Mucosa of rectum (tissue), 2 donors: ENCODE measurements at regions not wholly inside any gene's neighbourhood (a gene's known extent, or its start where the extent isn't known, plus 50 kb on each side); places are given as distances from the start of the nearest gene placed in this dataset.

Source experiments
- H3K27ac ChIP-seq, 2 donors: one replicate each; pipeline ENCODE4 v1.7.0; 2013; ENCODE audit warnings: inconsistent platforms in 2 of 2, low read depth in 2 of 2, low read length in 2 of 2
- H3K27me3 ChIP-seq, 2 donors: one replicate each; pipeline ENCODE4 v1.7.0; 2013; ENCODE audit warnings: low read length in 2 of 2; ENCODE audit not compliant: control insufficient read depth in 2 of 2, insufficient read depth in 2 of 2
- H3K36me3 ChIP-seq, 2 donors: one replicate each; pipeline ENCODE4 v1.7.0; 2013; ENCODE audit warnings: low read length in 2 of 2; ENCODE audit not compliant: control insufficient read depth in 2 of 2, insufficient read depth in 2 of 2
- H3K4me1 ChIP-seq, 2 donors: one replicate each; pipeline ENCODE4 v1.7.0; 2013; ENCODE audit warnings: low read length in 2 of 2, mild to moderate bottlenecking in 1 of 2; ENCODE audit not compliant: control insufficient read depth in 2 of 2, insufficient read depth in 2 of 2
- H3K4me3 ChIP-seq, 2 donors: one replicate each; pipeline ENCODE4 v1.7.0; 2013; ENCODE audit warnings: low read length in 2 of 2
- H3K9ac ChIP-seq, 2 donors: one replicate each; pipeline ENCODE4 v1.7.0; 2013; ENCODE audit warnings: low read length in 2 of 2, low read depth in 1 of 2, mild to moderate bottlenecking in 1 of 2
- H3K9me3 ChIP-seq, 2 donors: one replicate each; pipeline ENCODE4 v1.7.0; 2013; ENCODE audit warnings: low read length in 2 of 2; ENCODE audit not compliant: control insufficient read depth in 2 of 2
- donor health status: healthy.
- donor health status: Normal muscosa, but diverticular disease.

GRCh38 chr1:157193702-157194391 is 55.7 kb upstream of the ETV3 start:
- Histone ChIP-seq H3K36me3 (no peaks in the 10 kb centered on the region), H3K4me1 (no peaks in the 10 kb centered on the region), H3K4me3 (no peak overlapping the region), H3K9me3 (no peaks in the 10 kb centered on the region), H3K27ac (no peak overlapping the region), H3K27me3 (no peaks in the 10 kb centered on the region), H3K9ac (no peak overlapping the region)

DNA sequence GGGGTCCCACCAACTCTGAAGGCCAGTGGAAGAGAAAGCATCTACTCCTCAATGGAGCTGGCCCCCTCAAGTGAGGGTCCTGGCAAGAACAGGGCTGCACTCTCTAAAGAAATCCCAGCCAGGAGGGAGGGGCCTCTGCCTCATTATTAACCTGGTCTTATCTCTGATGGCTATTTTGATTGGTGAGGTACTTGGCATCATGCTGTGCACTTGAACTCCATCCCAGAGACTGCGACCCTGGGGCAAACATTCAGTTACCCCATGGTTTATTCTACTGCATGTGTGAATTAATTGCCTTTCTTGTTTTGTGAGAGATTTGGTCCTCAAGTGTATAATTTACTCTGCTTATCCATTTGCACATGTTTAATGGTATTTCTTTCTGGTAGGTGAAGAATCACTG is 55.0 kb upstream of the ETV3 start:
- H3K9me3 ChIP-seq, result no peaks in the 10 kb centered on the region
- no peaks in the 10 kb centered on the region for H3K4me1 ChIP-seq
- H3K27ac ChIP-seq, result no peak overlapping the region
- H3K27me3 ChIP-seq, result no peaks in the 10 kb centered on the region
- H3K9ac ChIP-seq, result no peak overlapping the region
- H3K4me3 ChIP-seq, result no peak overlapping the region
- no peaks in the 10 kb centered on the region for H3K36me3 ChIP-seq

- no peaks in the 10 kb centered on the region for H3K9me3 ChIP-seq
- no peaks in the 10 kb centered on the region for H3K4me1 ChIP-seq
- H3K36me3 ChIP-seq, result no peaks in the 10 kb centered on the region
- H3K9ac ChIP-seq, result no peak overlapping the region
- H3K27ac ChIP-seq, result no peak overlapping the region
- H3K27me3 ChIP-seq, result peaks cover 0 to 2% of the 10 kb centered on the region in 2 donors
- H3K4me3 ChIP-seq, result no peak overlapping the region
These were observed 52.1 kb upstream of the ETV3 start for GRCh38 chr1:157189986-157190982.

GRCh38 chr1:157189096-157189495 is 50.9 kb upstream of the ETV3 start:
- Histone ChIP-seq H3K4me1 (no peaks in the 10 kb centered on the region), H3K9ac (no peak overlapping the region), H3K36me3 (no peaks in the 10 kb centered on the region), H3K4me3 (no peak overlapping the region), H3K27ac (no peak overlapping the region), H3K27me3 (peaks cover 0 to 4% of the 10 kb centered on the region in 2 donors), H3K9me3 (no peaks in the 10 kb centered on the region)
